H9 (cell line): ENCODE measurements at regions not wholly inside any gene's neighbourhood (a gene's known extent, or its start where the extent isn't known, plus 50 kb on each side); places are given as distances from the start of the nearest gene placed in this dataset.

Source experiments
- DNase-seq: peaks from one replicate; pipeline ENCODE4 v3.0.0-alpha.2; 2017
- H2AFZ ChIP-seq: one replicate; pipeline ENCODE4 v1.6.1; 2013; ENCODE audit warnings: mild to moderate bottlenecking, low read length, control low read depth, moderate library complexity
- H2AK5ac ChIP-seq: 2 replicates; pipeline ENCODE4 v1.6.1; 2013; ENCODE audit warnings: low read length, control low read depth, mixed read lengths; ENCODE audit not compliant: insufficient read length
- H2BK120ac ChIP-seq: one replicate; pipeline ENCODE4 v1.6.1; 2013; ENCODE audit warnings: low read depth, mild to moderate bottlenecking, low read length, control low read depth, inconsistent platforms; ENCODE audit not compliant: poor library complexity, severe bottlenecking
- H2BK12ac ChIP-seq: 2 replicates; pipeline ENCODE4 v1.6.1; 2013; ENCODE audit warnings: low read length, control low read depth, mixed read lengths, low read depth; ENCODE audit not compliant: insufficient read length
- H2BK15ac ChIP-seq: 2 replicates; pipeline ENCODE4 v1.6.1; 2013; ENCODE audit warnings: low read depth, low read length, control low read depth
- H2BK20ac ChIP-seq: one replicate; pipeline ENCODE4 v1.6.1; 2013; ENCODE audit warnings: low read depth, mild to moderate bottlenecking, low read length, control low read depth, inconsistent platforms; ENCODE audit not compliant: poor library complexity, severe bottlenecking
- H2BK5ac ChIP-seq: 2 replicates; pipeline ENCODE4 v1.6.1; 2013; ENCODE audit warnings: low read length, control low read depth, mixed read lengths; ENCODE audit not compliant: insufficient read length
- H3K14ac ChIP-seq: 2 replicates; pipeline ENCODE4 v1.6.1; 2013; ENCODE audit warnings: low read length, control low read depth; ENCODE audit not compliant: insufficient read depth
- H3K18ac ChIP-seq: 2 replicates; pipeline ENCODE4 v1.6.1; 2013; ENCODE audit warnings: low read depth, mild to moderate bottlenecking, mixed read lengths, low read length, control low read depth; ENCODE audit not compliant: insufficient read length
- H3K23ac ChIP-seq: 2 replicates; pipeline ENCODE4 v1.6.1; 2013; ENCODE audit warnings: low read length, control low read depth, mixed read lengths, low read depth; ENCODE audit not compliant: insufficient read length
- H3K23me2 ChIP-seq: 2 replicates; pipeline ENCODE4 v1.6.1; 2013; ENCODE audit warnings: low read depth, mild to moderate bottlenecking, mixed read lengths, low read length, control low read depth; ENCODE audit not compliant: insufficient read length, poor library complexity, severe bottlenecking
- H3K27ac ChIP-seq: 2 replicates; pipeline ENCODE4 v1.5.1; 2013; ENCODE audit warnings: low read length, control low read depth, mixed read lengths, low read depth; ENCODE audit not compliant: insufficient read length
- H3K27me3 ChIP-seq: 2 replicates; pipeline ENCODE4 v1.6.1; 2013; ENCODE audit warnings: low read length, control low read depth, inconsistent platforms; ENCODE audit not compliant: insufficient read depth
- H3K4ac ChIP-seq: 2 replicates; pipeline ENCODE4 v1.6.1; 2013; ENCODE audit warnings: low read depth, mild to moderate bottlenecking, control low read depth, inconsistent platforms, low read length, moderate library complexity
- H3K4me1 ChIP-seq: 2 replicates; pipeline ENCODE4 v1.6.1; 2013; ENCODE audit warnings: low read length, control low read depth, inconsistent platforms; ENCODE audit not compliant: insufficient read depth
- H3K4me2 ChIP-seq: 2 replicates; pipeline ENCODE4 v1.6.1; 2013; ENCODE audit warnings: low read length, control low read depth, mixed read lengths; ENCODE audit not compliant: insufficient read length, insufficient read depth
- H3K56ac ChIP-seq: 2 replicates; pipeline ENCODE4 v1.6.1; 2013; ENCODE audit warnings: low read depth, mild to moderate bottlenecking, mixed read lengths, low read length, control low read depth; ENCODE audit not compliant: insufficient read length
- H3K79me1 ChIP-seq: 2 replicates; pipeline ENCODE4 v1.6.1; 2013; ENCODE audit warnings: low read depth, mild to moderate bottlenecking, moderate library complexity, low read length, control low read depth, inconsistent platforms; ENCODE audit not compliant: insufficient read depth, poor library complexity, severe bottlenecking
- H3K79me2 ChIP-seq: 2 replicates; pipeline ENCODE4 v1.6.1; 2013; ENCODE audit warnings: low read length, control low read depth, inconsistent platforms; ENCODE audit not compliant: insufficient read depth
- H3K9ac ChIP-seq: 2 replicates; pipeline ENCODE4 v1.6.1; 2013; ENCODE audit warnings: low read length, control low read depth, mixed read lengths; ENCODE audit not compliant: insufficient read length; ENCODE audit errors: extremely low read depth
- H3K9me3 ChIP-seq: one replicate; pipeline ENCODE4 v1.6.1; 2013; ENCODE audit warnings: low read depth, low read length, inconsistent platforms; ENCODE audit not compliant: control insufficient read depth
- H3T11ph ChIP-seq: one replicate; pipeline ENCODE4 v1.6.1; 2013; ENCODE audit warnings: mild to moderate bottlenecking, low read length, control low read depth, inconsistent platforms
- H4K20me1 ChIP-seq: one replicate; pipeline ENCODE4 v1.6.1; 2013; ENCODE audit not compliant: control insufficient read depth, insufficient read length, insufficient read depth
- H4K5ac ChIP-seq: 2 replicates; pipeline ENCODE4 v1.6.1; 2013; ENCODE audit warnings: low read depth, mild to moderate bottlenecking, mixed read lengths, low read length, control low read depth; ENCODE audit not compliant: insufficient read length
- H4K8ac ChIP-seq: replicated peaks from 2 replicates; pipeline ENCODE4 v1.6.1; 2013; ENCODE audit warnings: low read length, control low read depth, mixed read lengths, low read depth; ENCODE audit not compliant: insufficient read length
- H4K91ac ChIP-seq: 2 replicates; pipeline ENCODE4 v1.6.1; 2013; ENCODE audit warnings: low read depth, mild to moderate bottlenecking, moderate library complexity, mixed read lengths, low read length, control low read depth; ENCODE audit not compliant: insufficient read length
- H3K27ac Mint-ChIP-seq, 3 experiments: 2 replicates in 2 of 3; 3 replicates in 1 of 3; pipeline ENCODE4 v1.8.0; 2020 to 2021; ENCODE audit warnings: mixed read lengths in 3 of 3, mild to moderate bottlenecking in 1 of 3, moderate library complexity in 1 of 3
- H3K27me3 Mint-ChIP-seq: 2 replicates; pipeline ENCODE4 v1.8.0; 2021; ENCODE audit warnings: low read depth, mild to moderate bottlenecking, moderate library complexity, mixed read lengths
- H3K36me3 Mint-ChIP-seq, 3 experiments: 2 replicates in 2 of 3; 3 replicates in 1 of 3; pipeline ENCODE4 v1.8.0; 2020 to 2021; ENCODE audit warnings: low read depth in 3 of 3, mixed read lengths in 3 of 3; ENCODE audit not compliant: insufficient read depth in 1 of 3
- H3K4me1 Mint-ChIP-seq, 2 experiments: 2 replicates each; pipeline ENCODE4 v1.8.0; 2020; ENCODE audit warnings: mixed read lengths in 2 of 2
- H3K4me3 Mint-ChIP-seq, 2 experiments: 2 replicates in 1 of 2; 3 replicates in 1 of 2; pipeline ENCODE4 v1.8.0; 2020 to 2021; ENCODE audit warnings: mild to moderate bottlenecking in 2 of 2, mixed read lengths in 2 of 2, moderate library complexity in 1 of 2
- H3K9me3 Mint-ChIP-seq, 2 experiments: 2 replicates in 1 of 2; 3 replicates in 1 of 2; pipeline ENCODE4 v1.8.0; 2020; ENCODE audit warnings: mild to moderate bottlenecking in 2 of 2, mixed read lengths in 2 of 2, moderate library complexity in 1 of 2
- CTCF ChIP-seq: fragments of 200-600 bp; sonication (generic); conservative IDR thresholded peaks from 3 replicates; pipeline ENCODE4 v1.8.0; 2021; ENCODE audit warnings: antibody characterized with exemption, mild to moderate bottlenecking
- WGBS: extraction: QIAGEN DNeasy Blood & Tissue Kit; methylation state at CpG from one replicate; pipeline ENCODE4 v1.1.7; 2013; ENCODE audit warnings: missing lambda C conversion rate, low lambda C conversion rate, mixed read lengths; ENCODE audit not compliant: insufficient read length; ENCODE audit errors: extremely low coverage; 5-methylcytosine and 5-hydroxymethylcytosine counted together

GRCh38 chr9:129252937-129253802 is 75.1 kb upstream of the IER5L start:
- Histone ChIP-seq H2BK20ac (no peak overlapping the region), H3K4ac (no peak overlapping the region), H2BK120ac (no peak overlapping the region), H3K23ac (no peak overlapping the region), H3K79me2 (no peaks in the 10 kb centered on the region), H3K18ac (no peak overlapping the region), H2BK5ac (no peak overlapping the region), H3K14ac (no peak overlapping the region), H3K9me3 (no peaks in the 10 kb centered on the region), H3K27me3 (peaks cover 2% of the 10 kb centered on the region; the same call in 1 of the 2 replicates), H2AK5ac (no peak overlapping the region), H3K4me1 (no peaks in the 10 kb centered on the region), H4K8ac (no peak overlapping the region), H4K20me1 (no peaks in the 10 kb centered on the region), H2AFZ (no peak overlapping the region), H2BK12ac (no peak overlapping the region), H3K23me2 (no peaks in the 10 kb centered on the region), H3K56ac (no peak overlapping the region), H4K91ac (no peak overlapping the region), H3K9ac (no peak overlapping the region), H3K79me1 (no peaks in the 10 kb centered on the region), H2BK15ac (no peak overlapping the region), H4K5ac (no peak overlapping the region), H3K27ac (no peak overlapping the region), H3K4me2 (no peak overlapping the region), H3T11ph (no peak overlapping the region)
- Mint-ChIP-seq H3K4me3 (no peak overlapping the region), H3K36me3 (no peaks in the 10 kb centered on the region), H3K4me1 (peaks cover 9 to 28% of the 10 kb centered on the region in 2 experiments; a peak in 3 of 4 replicates), H3K27me3 (peaks cover 50% of the 10 kb centered on the region), H3K9me3 (no peaks in the 10 kb centered on the region; a peak in 2 of 5 replicates), H3K27ac (no peak overlapping the region)
- WGBS: no CpG with 5 or more reads among the region's 28 CpGs
- TF ChIP-seq CTCF: no peak
- no peak for DNase-seq
